Heart right ventricle (tissue), 16 donors: ENCODE measurements at regions not wholly inside any gene's neighbourhood (a gene's known extent, or its start where the extent isn't known, plus 50 kb on each side); places are given as distances from the start of the nearest gene placed in this dataset.
A peak's percentile ranks its signal among the peaks of the same experiment; 100 is the strongest.

Experiments used
- ATAC-seq, 8 donors: fragments of 200-7000 bp; cut with Tn5 transposase; one replicate each; pipeline ENCODE4 v1.9.1; 2020; ENCODE audit warnings: mild to moderate bottlenecking in 8 of 8, moderate library complexity in 8 of 8, moderate number of reproducible peaks in 1 of 8
- DNase-seq, 2 donors: peaks; one replicate each; pipeline ENCODE4 v3.0.0-alpha.2; 2020
- H3K27ac ChIP-seq, 10 donors: fragments of 200-600 bp; sonication (generic) in 2 of 10; one replicate each; pipeline versions ENCODE4 v1.5.0 to v1.8.0; 2020 to 2022; ENCODE audit warnings: mild to moderate bottlenecking in 3 of 10
- H3K27me3 ChIP-seq, 7 donors: fragments of 200-600 bp; one replicate each; pipeline ENCODE4 v1.8.0; 2021 to 2022; ENCODE audit warnings: mild to moderate bottlenecking in 2 of 7
- H3K36me3 ChIP-seq, 9 donors: fragments of 200-600 bp; sonication (generic) in 1 of 9; one replicate each; pipeline versions ENCODE4 v1.5.0 to v1.8.0; 2020 to 2022; ENCODE audit warnings: mild to moderate bottlenecking in 2 of 9
- H3K4me1 ChIP-seq, 9 donors: fragments of 200-600 bp; sonication (generic) in 1 of 9; one replicate each; pipeline versions ENCODE4 v1.5.0 to v1.8.0; 2020 to 2022; ENCODE audit warnings: mild to moderate bottlenecking in 4 of 9
- H3K4me3 ChIP-seq, 10 donors: fragments of 200-600 bp; sonication (generic) in 2 of 10; one replicate each; pipeline versions ENCODE4 v1.5.0 to v1.8.0; 2020 to 2022; ENCODE audit warnings: mild to moderate bottlenecking in 7 of 10, moderate library complexity in 2 of 10
- H3K9me3 ChIP-seq, 11 donors: fragments of 200-600 bp in 10 of 11; sonication (generic) in 2 of 11; one replicate each; pipeline versions ENCODE4 v1.5.0 to v1.8.0; 2013 to 2022; ENCODE audit warnings: mild to moderate bottlenecking in 2 of 11, control low read depth in 1 of 11, moderate library complexity in 1 of 11
- WGBS, 2 donors: extraction: QIAGEN DNeasy Blood & Tissue Kit; methylation state at CpG; one replicate each; pipeline ENCODE4 v1.1.7; 2013; ENCODE audit warnings: inconsistent platforms in 1 of 2; 5-methylcytosine and 5-hydroxymethylcytosine counted together
- intact Hi-C, 10 donors: fragments of 100-400 bp; cut with DNase I; formaldehyde crosslinking; loops; one replicate each; pipeline versions ENCODE4 v1.11.1 to v1.14.2; 2022
- TF ChIP-seq, protein P1 (sequence below), 9 donors: fragments of 200-600 bp; sonication (generic) in 2 of 9; IDR thresholded peaks; one replicate each; pipeline versions ENCODE4 v1.5.0 to v1.8.0; 2021 to 2022; ENCODE audit warnings: antibody characterized with exemption in 9 of 9, mild to moderate bottlenecking in 5 of 9, moderate library complexity in 1 of 9
- donor health status: Arrhythmogenic right ventricular cardiomyopathy.
- donor health status: ischemic (EF 13 %, LVEDD 7.1; RV severe dilation, severe dysfunction).
- donor health status: healthy with polysubstance abuse.
- donor health status: DM: no; HTN: yes; CAD: no.
- donor health status: DM: no; HTN: no; CAD: no.
- donor health status: ischemic (EF 25% LVEDD 6.9; RV normal size, moderate dysfunction).
- donor health status: ischemic (EF 25% LVEDD 5.7; RV mildly dilated, moderate dysfunction).
- donor health status: healthy.
- donor health status: DM: yes; HTN: yes; CAD: no.
- donor health status: Ischemic cardiomyopathy.
- donor health status: ischemic (EF 35%, LVEDD 5.7; RV mildly dilated, moderate dysfunction).
- donor health status: nonischemic (EF 11% LVEDD 7.7; RV severe dilation, severe dysfunction).
- donor health status: DM: yes; HTN: yes; CAD: no.
- donor health status: PGD.
- donor health status: ischemic (EF 29% LVEDD 5.4; RV normal size, mild dysfunction).
- donor health status: nonischemic (EF 23%, LVEDD 6.1; RV moderate dilation, normal function).

DNA sequence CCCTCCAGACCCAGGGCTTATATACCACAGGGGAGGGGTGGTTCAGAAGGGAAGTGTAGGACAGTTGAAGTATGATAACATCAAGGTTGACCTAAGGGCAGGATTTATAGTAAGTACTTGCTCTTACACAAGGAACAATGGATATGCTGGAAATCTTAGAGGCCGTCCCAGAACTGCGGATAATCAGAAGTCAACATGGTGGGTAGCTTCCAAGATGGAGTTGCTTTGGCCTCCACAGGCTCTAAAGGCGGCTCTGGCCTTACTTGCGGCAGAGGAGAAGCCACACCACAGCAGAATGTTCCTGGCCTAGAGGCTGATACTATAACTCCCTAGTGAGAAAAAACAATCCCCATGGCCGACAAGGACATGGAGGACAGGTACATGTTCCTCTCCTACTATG, 344.7 kb downstream of the CDC5L start:
- Histone ChIP-seq H3K27me3 (peaks cover 0 to 7% (median 0%) of the 10 kb centered on the region in 7 donors), H3K4me1 (peaks cover 0 to 13% (median 4%) of the 10 kb centered on the region in 9 donors), H3K36me3 (no peaks in the 10 kb centered on the region), H3K27ac (no peak overlapping the region), H3K4me3 (no peak overlapping the region), H3K9me3 (no peaks in the 10 kb centered on the region)
- intact Hi-C loops: no loop called here
- 93 to 96% methylated on average over 5 of the region's 5 CpGs for WGBS, 2 donors
- TF ChIP-seq, protein P1, sequence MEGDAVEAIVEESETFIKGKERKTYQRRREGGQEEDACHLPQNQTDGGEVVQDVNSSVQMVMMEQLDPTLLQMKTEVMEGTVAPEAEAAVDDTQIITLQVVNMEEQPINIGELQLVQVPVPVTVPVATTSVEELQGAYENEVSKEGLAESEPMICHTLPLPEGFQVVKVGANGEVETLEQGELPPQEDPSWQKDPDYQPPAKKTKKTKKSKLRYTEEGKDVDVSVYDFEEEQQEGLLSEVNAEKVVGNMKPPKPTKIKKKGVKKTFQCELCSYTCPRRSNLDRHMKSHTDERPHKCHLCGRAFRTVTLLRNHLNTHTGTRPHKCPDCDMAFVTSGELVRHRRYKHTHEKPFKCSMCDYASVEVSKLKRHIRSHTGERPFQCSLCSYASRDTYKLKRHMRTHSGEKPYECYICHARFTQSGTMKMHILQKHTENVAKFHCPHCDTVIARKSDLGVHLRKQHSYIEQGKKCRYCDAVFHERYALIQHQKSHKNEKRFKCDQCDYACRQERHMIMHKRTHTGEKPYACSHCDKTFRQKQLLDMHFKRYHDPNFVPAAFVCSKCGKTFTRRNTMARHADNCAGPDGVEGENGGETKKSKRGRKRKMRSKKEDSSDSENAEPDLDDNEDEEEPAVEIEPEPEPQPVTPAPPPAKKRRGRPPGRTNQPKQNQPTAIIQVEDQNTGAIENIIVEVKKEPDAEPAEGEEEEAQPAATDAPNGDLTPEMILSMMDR (IDR thresholded peaks at IDR 0.05): no peak
- no peak for ATAC-seq
- no peak for DNase-seq

DNA sequence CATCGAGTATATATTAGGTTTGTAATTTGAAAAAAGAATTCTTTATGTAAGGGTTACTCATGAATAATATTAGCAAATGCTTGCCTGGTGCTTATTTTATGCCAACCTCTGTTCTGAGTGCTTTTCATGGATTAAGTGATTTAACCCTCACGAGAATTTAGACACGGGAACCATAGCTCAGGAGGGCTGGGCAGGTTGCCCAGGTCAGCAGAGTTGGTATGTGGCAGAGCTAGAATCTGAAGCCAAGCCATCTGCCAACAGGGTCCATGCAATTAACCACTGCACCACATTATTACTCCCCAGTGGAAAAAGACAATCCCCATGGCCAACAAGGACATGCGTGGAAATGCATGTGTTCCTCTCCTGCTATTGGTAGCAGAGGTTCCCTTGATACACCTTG, 345.6 kb downstream of the CDC5L start:
- no peaks in the 10 kb centered on the region for H3K9me3 ChIP-seq
- no peak overlapping the region for H3K4me3 ChIP-seq
- H3K4me1 ChIP-seq: peaks cover 0 to 13% (median 4%) of the 10 kb centered on the region in 9 donors
- peak in 1 of 2 donors; percentile 20 for DNase-seq
- no peak for ATAC-seq
- no peak overlapping the region for H3K27ac ChIP-seq
- peaks cover 0 to 3% (median 0%) of the 10 kb centered on the region in 7 donors for H3K27me3 ChIP-seq
- TF ChIP-seq, protein P1 (IDR thresholded peaks at IDR 0.05): no peak
- WGBS, 2 donors: 64 to 68% methylated on average over 4 of the region's 4 CpGs
- intact Hi-C loops: no loop called here
- H3K36me3 ChIP-seq: no peaks in the 10 kb centered on the region

DNA sequence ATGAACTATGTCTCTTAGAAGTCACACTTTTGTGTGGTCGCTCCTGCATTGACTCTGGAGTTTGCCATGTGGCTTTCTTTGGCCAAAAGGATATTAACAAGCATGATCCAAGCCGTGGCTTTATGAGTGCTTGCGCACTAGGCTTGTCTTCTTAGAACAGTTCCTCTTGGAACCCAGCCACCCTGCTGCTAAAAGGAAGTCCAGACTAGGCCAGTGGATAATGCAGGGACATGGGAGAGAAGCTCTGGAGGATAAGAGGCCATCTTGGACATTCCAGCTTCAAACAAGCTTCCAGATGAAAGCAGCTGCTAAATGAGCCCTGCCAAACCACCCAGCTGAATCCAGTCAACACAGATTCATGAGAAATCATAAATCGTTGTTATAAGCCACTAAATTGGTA, 346.4 kb downstream of the CDC5L start:
- Histone ChIP-seq H3K27me3 (no peaks in the 10 kb centered on the region), H3K27ac (peak overlapping the region in 2 of 10 donors; percentile 22 to 25), H3K36me3 (no peaks in the 10 kb centered on the region), H3K9me3 (no peaks in the 10 kb centered on the region), H3K4me3 (no peak overlapping the region), H3K4me1 (peaks cover 0 to 20% (median 4%) of the 10 kb centered on the region in 9 donors)
- peak in 1 of 2 donors; percentile 77 for DNase-seq
- intact Hi-C loops: no loop called here
- WGBS, 2 donors: 65 to 69% methylated on average over 4 of the region's 4 CpGs
- TF ChIP-seq, protein P1 (IDR thresholded peaks at IDR 0.05): no peak
- peak; percentile 69 to 93 (median 88) for ATAC-seq

DNA sequence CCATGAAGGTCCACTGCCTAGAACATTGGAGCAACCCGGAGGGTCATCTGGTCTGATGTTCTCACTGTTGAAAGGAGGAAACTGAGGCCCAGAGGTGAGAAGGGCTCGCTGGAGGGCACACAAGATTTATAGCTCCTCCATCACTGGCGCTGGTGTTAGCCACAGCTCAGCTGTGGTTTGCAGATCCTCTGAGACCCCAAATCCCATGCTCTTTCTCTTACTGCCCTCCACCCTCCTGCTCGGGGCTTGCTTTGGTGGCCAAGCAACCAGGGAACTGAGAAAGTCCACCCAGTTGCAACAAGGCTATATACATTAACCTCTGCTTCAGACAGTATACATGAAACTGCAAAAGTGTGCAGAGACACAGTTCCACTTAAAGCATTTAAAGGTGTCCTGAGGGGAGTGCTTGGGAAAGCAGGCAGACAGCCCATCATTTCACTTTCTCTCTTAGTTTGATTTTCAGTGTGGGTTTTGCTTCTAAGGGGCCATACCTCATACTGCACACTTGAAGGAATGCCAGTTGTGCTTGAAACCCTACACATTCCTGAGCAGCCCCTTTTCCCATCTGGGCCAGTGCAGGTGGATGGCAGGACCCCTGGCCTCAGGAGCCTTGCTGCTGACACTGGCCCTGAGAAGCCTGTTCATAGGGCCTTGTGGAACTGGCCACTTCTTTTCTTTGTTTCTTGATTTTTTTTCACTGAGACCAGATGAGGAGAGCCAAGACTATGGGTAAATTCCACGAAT, 347.6 kb downstream of the CDC5L start:
- Histone ChIP-seq H3K27me3 (no peaks in the 10 kb centered on the region), H3K9me3 (no peaks in the 10 kb centered on the region), H3K27ac (peak overlapping the region in 1 of 10 donors; percentile 29), H3K4me1 (peaks cover 0 to 20% (median 4%) of the 10 kb centered on the region in 9 donors), H3K4me3 (no peak overlapping the region), H3K36me3 (no peaks in the 10 kb centered on the region)
- 77 to 91% methylated on average over 5 of the region's 5 CpGs for WGBS, 2 donors
- DNase-seq (no peak), ATAC-seq (no peak)
- TF ChIP-seq, protein P1 (IDR thresholded peaks at IDR 0.05): no peak
- intact Hi-C loops: no loop called here
